ENCODE measurements at regions not wholly inside any gene's neighbourhood (a gene's known extent, or its start where the extent isn't known, plus 50 kb on each side); places are given as distances from the start of the nearest gene placed in this dataset.

DNA sequence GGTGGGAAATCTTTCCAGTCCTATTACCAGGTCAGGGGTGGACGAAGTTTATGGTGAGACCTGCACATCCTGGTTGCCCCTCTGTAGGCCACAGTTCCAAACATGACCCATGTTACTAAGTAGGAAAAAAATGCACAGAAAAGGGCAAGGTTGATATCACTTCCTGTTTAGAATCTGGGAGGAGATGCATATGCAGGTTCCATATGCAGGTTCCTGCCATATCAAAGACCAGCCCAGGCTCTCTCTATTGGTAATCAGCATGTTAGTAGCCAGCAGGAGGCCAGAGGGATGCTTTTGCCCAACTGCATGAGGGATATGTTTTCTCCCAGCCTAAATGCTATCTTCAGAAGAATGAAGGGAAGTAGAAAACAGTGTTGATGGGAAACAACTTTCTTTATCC lies 657.2 kb downstream of the ANKRD50 start:
- no peaks in the 10 kb centered on the region for H3K79me2 ChIP-seq (ENCODE audit: control insufficient read depth, low read length)
- H4K20me1 ChIP-seq (ENCODE audit: control insufficient read depth, insufficient read depth, low read depth, low read length): no peaks in the 10 kb centered on the region
- H3K27me3 ChIP-seq (ENCODE audit: control insufficient read depth, low read length): no peaks in the 10 kb centered on the region
- H3K9me2 ChIP-seq (replicated peaks; ENCODE audit: control insufficient read depth, low read length): no peaks in the 10 kb centered on the region
- H3K36me3 ChIP-seq (ENCODE audit: control insufficient read depth, low read length): no peaks in the 10 kb centered on the region
- peaks cover 9% of the 10 kb centered on the region for H3K4me1 ChIP-seq (ENCODE audit: control insufficient read depth, low read length)
- no peak for TF ChIP-seq EZH2phosphoT487 (IDR thresholded peaks at IDR 0.05; ENCODE audit: borderline replicate concordance, low read length)
- no peak overlapping the region for H3K4me3 ChIP-seq (ENCODE audit: low read length)
- H3K27ac ChIP-seq (ENCODE audit: low read depth, low read length): no peak overlapping the region
- H3K9me3 ChIP-seq (ENCODE audit: control insufficient read depth, insufficient read depth, low read length): no peaks in the 10 kb centered on the region
- no peak overlapping the region for H3K4me2 ChIP-seq (ENCODE audit: low read length)
- H3F3A ChIP-seq (ENCODE audit: control insufficient read depth, insufficient read depth): peaks cover 4% of the 10 kb centered on the region

- Histone ChIP-seq H3K27ac (ENCODE audit: low read depth, low read length) (no peak overlapping the region), H3F3A (ENCODE audit: control insufficient read depth, insufficient read depth) (peaks cover 7% of the 10 kb centered on the region), H3K79me2 (ENCODE audit: control insufficient read depth, low read length) (no peaks in the 10 kb centered on the region), H3K27me3 (ENCODE audit: control insufficient read depth, low read length) (no peaks in the 10 kb centered on the region), H3K9me3 (ENCODE audit: control insufficient read depth, insufficient read depth, low read length) (no peaks in the 10 kb centered on the region), H3K4me1 (ENCODE audit: control insufficient read depth, low read length) (peaks cover 15% of the 10 kb centered on the region), H3K36me3 (ENCODE audit: control insufficient read depth, low read length) (no peaks in the 10 kb centered on the region), H4K20me1 (ENCODE audit: control insufficient read depth, insufficient read depth, low read depth, low read length) (no peaks in the 10 kb centered on the region), H3K9me2 (replicated peaks; ENCODE audit: control insufficient read depth, low read length) (no peaks in the 10 kb centered on the region), H3K4me2 (ENCODE audit: low read length) (no peak overlapping the region), H3K4me3 (ENCODE audit: low read length) (no peak overlapping the region)
- TF ChIP-seq EZH2phosphoT487 (IDR thresholded peaks at IDR 0.05; ENCODE audit: borderline replicate concordance, low read length): no peak
- no peak for TF ChIP-seq CTCF (IDR thresholded peaks at IDR 0.05; ENCODE audit: low read depth, low read length, poor library complexity, severe bottlenecking)
These were observed 656.6 kb downstream of the ANKRD50 start for GRCh38 chr4:124055896-124056295.

DNA sequence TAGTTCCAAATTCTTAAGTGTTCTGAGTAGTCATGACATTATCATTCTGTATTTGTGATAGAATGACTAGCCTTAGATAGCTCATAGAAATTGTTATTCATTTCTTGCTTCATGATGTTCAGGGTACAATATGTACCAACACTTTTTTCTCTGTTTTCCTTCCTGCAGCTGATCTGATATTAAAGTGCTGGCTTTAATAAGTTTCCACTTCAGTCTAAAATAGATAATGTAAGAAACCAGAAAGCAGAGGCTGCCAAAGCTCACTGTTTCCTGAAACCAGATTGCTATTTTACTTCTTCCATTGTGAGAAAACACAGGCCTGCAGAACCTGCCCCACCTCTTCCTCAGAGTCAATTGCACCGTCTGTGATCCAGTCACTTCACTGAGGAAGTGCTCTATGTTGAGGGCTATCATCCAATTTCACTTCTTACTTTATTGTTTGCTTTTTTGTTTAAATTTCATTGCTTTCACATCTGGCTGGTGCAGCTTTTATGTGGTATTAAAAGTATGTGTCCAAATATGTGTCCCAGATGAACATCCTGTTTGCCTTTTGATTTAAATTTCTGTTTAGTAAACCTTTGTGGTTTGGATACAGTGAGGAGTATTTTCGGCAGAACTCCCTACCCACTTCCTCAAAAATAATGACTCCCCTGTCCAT lies 652.1 kb downstream of the ANKRD50 start:
- no peaks in the 10 kb centered on the region for H3K36me3 ChIP-seq (ENCODE audit: control insufficient read depth, low read length)
- peak overlapping the region; percentile 40 for H3K4me3 ChIP-seq (ENCODE audit: low read length)
- TF ChIP-seq CTCF (IDR thresholded peaks at IDR 0.05; ENCODE audit: low read depth, low read length, poor library complexity, severe bottlenecking): no peak
- no peak for TF ChIP-seq EZH2phosphoT487 (IDR thresholded peaks at IDR 0.05; ENCODE audit: borderline replicate concordance, low read length)
- no peaks in the 10 kb centered on the region for H3K9me2 ChIP-seq (replicated peaks; ENCODE audit: control insufficient read depth, low read length)
- no peaks in the 10 kb centered on the region for H3K79me2 ChIP-seq (ENCODE audit: control insufficient read depth, low read length)
- peak overlapping the region; percentile 61 for H3K4me2 ChIP-seq (ENCODE audit: low read length)
- H4K20me1 ChIP-seq (ENCODE audit: control insufficient read depth, insufficient read depth, low read depth, low read length): no peaks in the 10 kb centered on the region
- peaks cover 9% of the 10 kb centered on the region for H3F3A ChIP-seq (ENCODE audit: control insufficient read depth, insufficient read depth)
- peak overlapping the region; percentile 75 for H3K27ac ChIP-seq (ENCODE audit: low read depth, low read length)
- no peaks in the 10 kb centered on the region for H3K9me3 ChIP-seq (ENCODE audit: control insufficient read depth, insufficient read depth, low read length)
- H3K4me1 ChIP-seq (ENCODE audit: control insufficient read depth, low read length): peaks cover 21% of the 10 kb centered on the region
- no peaks in the 10 kb centered on the region for H3K27me3 ChIP-seq (ENCODE audit: control insufficient read depth, low read length)

DNA sequence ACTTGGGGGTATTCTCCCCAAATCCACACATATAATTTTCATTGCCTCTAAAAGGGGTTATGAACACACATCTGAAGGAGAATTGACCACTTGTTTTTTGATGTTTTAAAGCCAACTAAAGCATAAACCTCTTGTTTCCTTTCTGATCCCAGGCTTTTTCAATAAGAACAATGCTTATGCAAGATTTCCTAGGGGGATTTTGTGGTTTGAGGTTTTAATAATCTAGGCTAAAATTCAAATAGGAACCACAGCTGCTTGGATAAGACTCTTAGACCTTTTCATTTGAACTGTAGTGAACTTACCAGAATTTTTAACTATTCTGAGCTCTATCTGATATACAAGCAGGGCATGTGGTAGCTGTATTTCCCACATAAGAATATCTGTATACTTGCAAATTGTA lies 651.1 kb downstream of the ANKRD50 start:
- TF ChIP-seq EZH2phosphoT487 (IDR thresholded peaks at IDR 0.05; ENCODE audit: borderline replicate concordance, low read length): no peak
- no peak for TF ChIP-seq CTCF (IDR thresholded peaks at IDR 0.05; ENCODE audit: low read depth, low read length, poor library complexity, severe bottlenecking)
- Histone ChIP-seq H4K20me1 (ENCODE audit: control insufficient read depth, insufficient read depth, low read depth, low read length) (no peaks in the 10 kb centered on the region), H3K4me3 (ENCODE audit: low read length) (no peak overlapping the region), H3F3A (ENCODE audit: control insufficient read depth, insufficient read depth) (peaks cover 9% of the 10 kb centered on the region), H3K4me2 (ENCODE audit: low read length) (no peak overlapping the region), H3K27ac (ENCODE audit: low read depth, low read length) (peak overlapping the region; percentile 75; the same call in 1 of the 2 replicates), H3K27me3 (ENCODE audit: control insufficient read depth, low read length) (no peaks in the 10 kb centered on the region), H3K79me2 (ENCODE audit: control insufficient read depth, low read length) (no peaks in the 10 kb centered on the region), H3K36me3 (ENCODE audit: control insufficient read depth, low read length) (no peaks in the 10 kb centered on the region), H3K4me1 (ENCODE audit: control insufficient read depth, low read length) (peaks cover 21% of the 10 kb centered on the region), H3K9me2 (replicated peaks; ENCODE audit: control insufficient read depth, low read length) (no peaks in the 10 kb centered on the region), H3K9me3 (ENCODE audit: control insufficient read depth, insufficient read depth, low read length) (no peaks in the 10 kb centered on the region)

Data from DOHH2 (cell line).